Esophagus muscularis mucosa (tissue), 4 donors: ENCODE measurements at regions not wholly inside any gene's neighbourhood (a gene's known extent, or its start where the extent isn't known, plus 50 kb on each side); places are given as distances from the start of the nearest gene placed in this dataset.

Source experiments
- EP300 ChIP-seq: sonication (generic); formaldehyde crosslinking; IDR thresholded peaks from one replicate; pipeline ENCODE4 v1.6.1; 2017; ENCODE audit warnings: antibody characterized with exemption
- POLR2A ChIP-seq: fragments of 450-650 bp; IDR thresholded peaks from one replicate; pipeline ENCODE4 v1.6.1; 2017; ENCODE audit warnings: antibody characterized with exemption, moderate library complexity, mild to moderate bottlenecking, low read depth
- POLR2AphosphoS5 ChIP-seq, 2 donors: sonication (generic); formaldehyde crosslinking; IDR thresholded peaks; one replicate each; pipeline ENCODE4 v1.6.1; 2017; ENCODE audit warnings: antibody characterized with exemption in 2 of 2
- TF ChIP-seq, protein P1 (sequence below), 3 experiments: fragments of 200-600 bp in 2 of 3; fragments of 450-650 bp in 1 of 3; sonication (generic) in 2 of 3; IDR thresholded peaks; one replicate each; pipeline ENCODE4 v1.5.1; 2017 to 2019; ENCODE audit warnings: antibody characterized with exemption in 3 of 3, mild to moderate bottlenecking in 2 of 3, moderate library complexity in 1 of 3

DNA sequence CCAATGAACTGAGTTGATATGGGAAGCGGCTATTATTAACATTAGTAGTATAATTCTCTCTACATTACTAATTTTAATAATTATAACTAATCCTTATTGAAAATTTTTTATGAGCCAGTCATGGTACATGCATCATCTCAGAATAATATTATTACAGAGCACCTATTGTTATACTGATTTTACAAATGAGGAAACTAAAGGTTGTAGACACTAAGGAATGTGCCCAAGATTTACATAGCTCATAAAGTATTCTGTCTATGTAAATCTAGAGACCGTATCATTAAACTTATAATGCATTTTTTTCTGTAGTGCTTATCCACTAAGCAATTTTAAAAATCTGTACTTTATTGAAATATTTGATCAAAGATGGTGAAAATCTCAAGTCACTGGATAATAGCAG is 825.9 kb downstream of the PLA2G4A start:
- TF ChIP-seq, protein P1, sequence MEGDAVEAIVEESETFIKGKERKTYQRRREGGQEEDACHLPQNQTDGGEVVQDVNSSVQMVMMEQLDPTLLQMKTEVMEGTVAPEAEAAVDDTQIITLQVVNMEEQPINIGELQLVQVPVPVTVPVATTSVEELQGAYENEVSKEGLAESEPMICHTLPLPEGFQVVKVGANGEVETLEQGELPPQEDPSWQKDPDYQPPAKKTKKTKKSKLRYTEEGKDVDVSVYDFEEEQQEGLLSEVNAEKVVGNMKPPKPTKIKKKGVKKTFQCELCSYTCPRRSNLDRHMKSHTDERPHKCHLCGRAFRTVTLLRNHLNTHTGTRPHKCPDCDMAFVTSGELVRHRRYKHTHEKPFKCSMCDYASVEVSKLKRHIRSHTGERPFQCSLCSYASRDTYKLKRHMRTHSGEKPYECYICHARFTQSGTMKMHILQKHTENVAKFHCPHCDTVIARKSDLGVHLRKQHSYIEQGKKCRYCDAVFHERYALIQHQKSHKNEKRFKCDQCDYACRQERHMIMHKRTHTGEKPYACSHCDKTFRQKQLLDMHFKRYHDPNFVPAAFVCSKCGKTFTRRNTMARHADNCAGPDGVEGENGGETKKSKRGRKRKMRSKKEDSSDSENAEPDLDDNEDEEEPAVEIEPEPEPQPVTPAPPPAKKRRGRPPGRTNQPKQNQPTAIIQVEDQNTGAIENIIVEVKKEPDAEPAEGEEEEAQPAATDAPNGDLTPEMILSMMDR (IDR thresholded peaks at IDR 0.05): no peak
- no peak for TF ChIP-seq POLR2A
- TF ChIP-seq POLR2AphosphoS5 (IDR thresholded peaks at IDR 0.05): no peak
- no peak for TF ChIP-seq EP300
